SK-N-MC (cell line): ENCODE measurements at regions not wholly inside any gene's neighbourhood (a gene's known extent, or its start where the extent isn't known, plus 50 kb on each side); places are given as distances from the start of the nearest gene placed in this dataset.

Experiments used
- EZH2 ChIP-seq: fragments of 200-600 bp; sonication (generic); IDR thresholded peaks from one replicate; pipeline ENCODE4 v1.6.1; 2017; ENCODE audit warnings: antibody characterized with exemption
- POLR2AphosphoS5 ChIP-seq: IDR thresholded peaks from 2 replicates; pipeline ENCODE4 v1.6.1; 2012; ENCODE audit warnings: mild to moderate bottlenecking, low read depth, low read length, borderline replicate concordance

DNA sequence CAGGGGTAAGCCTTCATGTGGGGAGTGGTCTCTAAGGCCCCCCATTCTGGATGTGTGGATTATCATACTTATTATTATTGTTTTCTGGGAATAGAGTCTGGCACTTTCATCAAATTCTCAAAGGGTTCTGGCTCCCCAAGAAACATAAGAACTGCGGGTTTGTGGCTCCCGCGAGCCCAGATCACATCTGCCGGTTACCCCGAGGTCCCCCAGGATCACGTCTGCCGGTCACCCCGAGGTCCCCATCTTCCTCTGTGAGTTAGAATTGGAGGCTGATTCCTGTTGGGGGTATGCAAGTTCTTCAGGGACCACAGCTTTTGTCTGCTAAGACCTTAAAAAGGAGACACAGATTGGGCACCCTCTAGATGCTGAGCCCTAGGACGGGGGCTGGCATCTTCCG is 116.7 kb upstream of the FRMD1 start:
- TF ChIP-seq EZH2 (no peak), POLR2AphosphoS5 (no peak)
